ENCODE measurements at regions not wholly inside any gene's neighbourhood (a gene's known extent, or its start where the extent isn't known, plus 50 kb on each side); places are given as distances from the start of the nearest gene placed in this dataset.

GRCh38 chr10:8393531-8393930, 339.0 kb downstream of the GATA3 start:
- Histone ChIP-seq H3K27ac (ENCODE audit: low read length) (no peak overlapping the region), H3K4me1 (ENCODE audit: control insufficient read depth, insufficient read depth, low read length) (no peaks in the 10 kb centered on the region), H3K36me3 (ENCODE audit: control insufficient read depth, insufficient read depth, low read length) (no peaks in the 10 kb centered on the region), H3K27me3 (ENCODE audit: control insufficient read depth, insufficient read depth, low read length) (no peaks in the 10 kb centered on the region), H3K4me3 (ENCODE audit: low read length) (no peak overlapping the region), H3K9me3 (ENCODE audit: control insufficient read depth, insufficient read depth, low read length) (no peaks in the 10 kb centered on the region)
- no peak for DNase-seq (ENCODE audit: low read depth, low spot score)
- WGBS (ENCODE audit: insufficient coverage, insufficient read length), result no CpG with 5 or more reads among the region's 2 CpGs

GRCh38 chr10:8396675-8397074, 342.2 kb downstream of the GATA3 start:
- DNase-seq (ENCODE audit: low read depth, low spot score), result no peak
- H3K9me3 ChIP-seq (ENCODE audit: control insufficient read depth, insufficient read depth, low read length), result no peaks in the 10 kb centered on the region

GRCh38 chr10:8398771-8399170, 344.3 kb downstream of the GATA3 start:
- Histone ChIP-seq H3K4me3 (ENCODE audit: low read length) (no peak overlapping the region), H3K36me3 (ENCODE audit: control insufficient read depth, insufficient read depth, low read length) (no peaks in the 10 kb centered on the region), H3K27ac (ENCODE audit: low read length) (no peak overlapping the region), H3K4me1 (ENCODE audit: control insufficient read depth, insufficient read depth, low read length) (0 out of 2 replicates have a peak, but pooled peaks cover 2% of the 10 kb centered on the region), H3K27me3 (ENCODE audit: control insufficient read depth, insufficient read depth, low read length) (no peaks in the 10 kb centered on the region), H3K9me3 (ENCODE audit: control insufficient read depth, insufficient read depth, low read length) (no peaks in the 10 kb centered on the region)
- no CpG with 5 or more reads among the region's 1 CpG for WGBS (ENCODE audit: insufficient coverage, insufficient read length)
- no peak for DNase-seq (ENCODE audit: low read depth, low spot score)

More at GRCh38 chr10:8396675-8397074, 342.2 kb downstream of the GATA3 start:
- no peak overlapping the region for H3K4me3 ChIP-seq (ENCODE audit: low read length)
- 0 out of 2 replicates have a peak, but pooled peaks cover 2% of the 10 kb centered on the region for H3K4me1 ChIP-seq (ENCODE audit: control insufficient read depth, insufficient read depth, low read length)
- no peak overlapping the region for H3K27ac ChIP-seq (ENCODE audit: low read length)
- H3K36me3 ChIP-seq (ENCODE audit: control insufficient read depth, insufficient read depth, low read length), result no peaks in the 10 kb centered on the region
- no CpG with 5 or more reads among the region's 1 CpG for WGBS (ENCODE audit: insufficient coverage, insufficient read length)
- no peaks in the 10 kb centered on the region for H3K27me3 ChIP-seq (ENCODE audit: control insufficient read depth, insufficient read depth, low read length)

GRCh38 chr10:8400151-8400550, 345.7 kb downstream of the GATA3 start:
- Histone ChIP-seq H3K27ac (ENCODE audit: low read length) (no peak overlapping the region), H3K36me3 (ENCODE audit: control insufficient read depth, insufficient read depth, low read length) (no peaks in the 10 kb centered on the region), H3K4me3 (ENCODE audit: low read length) (no peak overlapping the region), H3K9me3 (ENCODE audit: control insufficient read depth, insufficient read depth, low read length) (no peaks in the 10 kb centered on the region), H3K27me3 (ENCODE audit: control insufficient read depth, insufficient read depth, low read length) (no peaks in the 10 kb centered on the region), H3K4me1 (ENCODE audit: control insufficient read depth, insufficient read depth, low read length) (0 out of 2 replicates have a peak, but pooled peaks cover 2% of the 10 kb centered on the region)
- no peak for DNase-seq (ENCODE audit: low read depth, low spot score)
- no CpG with 5 or more reads among the region's 6 CpGs for WGBS (ENCODE audit: insufficient coverage, insufficient read length)

GRCh38 chr10:8400892-8401291, 346.4 kb downstream of the GATA3 start:
- H3K27ac ChIP-seq (ENCODE audit: low read length), result no peak overlapping the region
- H3K4me1 ChIP-seq (ENCODE audit: control insufficient read depth, insufficient read depth, low read length), result 0 out of 2 replicates have a peak, but pooled peaks cover 2% of the 10 kb centered on the region
- no CpG with 5 or more reads among the region's 3 CpGs for WGBS (ENCODE audit: insufficient coverage, insufficient read length)
- H3K27me3 ChIP-seq (ENCODE audit: control insufficient read depth, insufficient read depth, low read length), result no peaks in the 10 kb centered on the region
- H3K9me3 ChIP-seq (ENCODE audit: control insufficient read depth, insufficient read depth, low read length), result no peaks in the 10 kb centered on the region
- no peaks in the 10 kb centered on the region for H3K36me3 ChIP-seq (ENCODE audit: control insufficient read depth, insufficient read depth, low read length)
- no peak overlapping the region for H3K4me3 ChIP-seq (ENCODE audit: low read length)
- no peak for DNase-seq (ENCODE audit: low read depth, low spot score)

- Histone ChIP-seq H3K4me1 (ENCODE audit: control insufficient read depth, insufficient read depth, low read length) (0 out of 2 replicates have a peak, but pooled peaks cover 2% of the 10 kb centered on the region), H3K4me3 (ENCODE audit: low read length) (no peak overlapping the region), H3K9me3 (ENCODE audit: control insufficient read depth, insufficient read depth, low read length) (no peaks in the 10 kb centered on the region), H3K27me3 (ENCODE audit: control insufficient read depth, insufficient read depth, low read length) (no peaks in the 10 kb centered on the region), H3K27ac (ENCODE audit: low read length) (no peak overlapping the region), H3K36me3 (ENCODE audit: control insufficient read depth, insufficient read depth, low read length) (no peaks in the 10 kb centered on the region)
- no peak for DNase-seq (ENCODE audit: low read depth, low spot score)
- no CpG with 5 or more reads among the region's 4 CpGs for WGBS (ENCODE audit: insufficient coverage, insufficient read length)
These were observed 347.0 kb downstream of the GATA3 start for GRCh38 chr10:8401531-8401930.

- Histone ChIP-seq H3K9me3 (ENCODE audit: control insufficient read depth, insufficient read depth, low read length) (no peaks in the 10 kb centered on the region), H3K4me1 (ENCODE audit: control insufficient read depth, insufficient read depth, low read length) (0 out of 2 replicates have a peak, but pooled peaks cover 2% of the 10 kb centered on the region), H3K4me3 (ENCODE audit: low read length) (no peak overlapping the region), H3K27ac (ENCODE audit: low read length) (no peak overlapping the region), H3K27me3 (ENCODE audit: control insufficient read depth, insufficient read depth, low read length) (no peaks in the 10 kb centered on the region), H3K36me3 (ENCODE audit: control insufficient read depth, insufficient read depth, low read length) (no peaks in the 10 kb centered on the region)
- WGBS (ENCODE audit: insufficient coverage, insufficient read length), result no CpG with 5 or more reads among the region's 4 CpGs
- no peak for DNase-seq (ENCODE audit: low read depth, low spot score)
These were observed 348.1 kb downstream of the GATA3 start for GRCh38 chr10:8402576-8402975.

GRCh38 chr10:8403711-8404371, 349.4 kb downstream of the GATA3 start:
- H3K4me1 ChIP-seq (ENCODE audit: control insufficient read depth, insufficient read depth, low read length), result 0 out of 2 replicates have a peak, but pooled peaks cover 2% of the 10 kb centered on the region
- H3K4me3 ChIP-seq (ENCODE audit: low read length), result no peak overlapping the region
- no peak for DNase-seq (ENCODE audit: low read depth, low spot score)
- H3K36me3 ChIP-seq (ENCODE audit: control insufficient read depth, insufficient read depth, low read length), result no peaks in the 10 kb centered on the region
- no CpG with 5 or more reads among the region's 4 CpGs for WGBS (ENCODE audit: insufficient coverage, insufficient read length)
- H3K27ac ChIP-seq (ENCODE audit: low read length), result no peak overlapping the region
- H3K27me3 ChIP-seq (ENCODE audit: control insufficient read depth, insufficient read depth, low read length), result no peaks in the 10 kb centered on the region
- no peaks in the 10 kb centered on the region for H3K9me3 ChIP-seq (ENCODE audit: control insufficient read depth, insufficient read depth, low read length)

GRCh38 chr10:8404721-8405120, 350.2 kb downstream of the GATA3 start:
- H3K9me3 ChIP-seq (ENCODE audit: control insufficient read depth, insufficient read depth, low read length), result no peaks in the 10 kb centered on the region
- H3K4me1 ChIP-seq (ENCODE audit: control insufficient read depth, insufficient read depth, low read length), result 0 out of 2 replicates have a peak, but pooled peaks cover 2% of the 10 kb centered on the region
- no peak for DNase-seq (ENCODE audit: low read depth, low spot score)
- H3K36me3 ChIP-seq (ENCODE audit: control insufficient read depth, insufficient read depth, low read length), result no peaks in the 10 kb centered on the region
- no peaks in the 10 kb centered on the region for H3K27me3 ChIP-seq (ENCODE audit: control insufficient read depth, insufficient read depth, low read length)
- no peak overlapping the region for H3K4me3 ChIP-seq (ENCODE audit: low read length)
- no peak overlapping the region for H3K27ac ChIP-seq (ENCODE audit: low read length)
- WGBS (ENCODE audit: insufficient coverage, insufficient read length), result no CpG with 5 or more reads among the region's 1 CpG

GRCh38 chr10:8405596-8405995, 351.1 kb downstream of the GATA3 start:
- Histone ChIP-seq H3K4me1 (ENCODE audit: control insufficient read depth, insufficient read depth, low read length) (no peaks in the 10 kb centered on the region), H3K27me3 (ENCODE audit: control insufficient read depth, insufficient read depth, low read length) (no peaks in the 10 kb centered on the region), H3K9me3 (ENCODE audit: control insufficient read depth, insufficient read depth, low read length) (no peaks in the 10 kb centered on the region), H3K27ac (ENCODE audit: low read length) (no peak overlapping the region), H3K36me3 (ENCODE audit: control insufficient read depth, insufficient read depth, low read length) (no peaks in the 10 kb centered on the region), H3K4me3 (ENCODE audit: low read length) (no peak overlapping the region)
- WGBS (ENCODE audit: insufficient coverage, insufficient read length), result no CpG with 5 or more reads among the region's 6 CpGs
- no peak for DNase-seq (ENCODE audit: low read depth, low spot score)

- Histone ChIP-seq H3K27me3 (ENCODE audit: control insufficient read depth, insufficient read depth, low read length) (no peaks in the 10 kb centered on the region), H3K4me1 (ENCODE audit: control insufficient read depth, insufficient read depth, low read length) (no peaks in the 10 kb centered on the region), H3K4me3 (ENCODE audit: low read length) (no peak overlapping the region), H3K9me3 (ENCODE audit: control insufficient read depth, insufficient read depth, low read length) (no peaks in the 10 kb centered on the region), H3K27ac (ENCODE audit: low read length) (no peak overlapping the region), H3K36me3 (ENCODE audit: control insufficient read depth, insufficient read depth, low read length) (no peaks in the 10 kb centered on the region)
- DNase-seq (ENCODE audit: low read depth, low spot score), result no peak
These were observed 353.1 kb downstream of the GATA3 start for GRCh38 chr10:8407501-8408021.

Measured in iPS DF 6.9 (cell line).